Stomach (tissue), 8 donors: ENCODE measurements at regions not wholly inside any gene's neighbourhood (a gene's known extent, or its start where the extent isn't known, plus 50 kb on each side); places are given as distances from the start of the nearest gene placed in this dataset.

ENCODE experiments used
- DNase-seq, 2 donors: peaks; one replicate each; pipeline versions ENCODE4 v3.0.0 to v3.0.0-alpha.2; 2013 to 2019
- H3K27ac ChIP-seq, 5 donors: fragments of 200-600 bp in 4 of 5; sonication (generic) in 4 of 5; one replicate each; pipeline ENCODE4 v1.5.1; 2013 to 2019; ENCODE audit warnings: mild to moderate bottlenecking in 1 of 5, moderate library complexity in 1 of 5
- H3K27me3 ChIP-seq, 3 donors: fragments of 200-600 bp; sonication (generic); one replicate each; pipeline ENCODE4 v1.5.1; 2017 to 2019; ENCODE audit warnings: mixed run types in 1 of 3
- H3K36me3 ChIP-seq, 4 donors: fragments of 200-600 bp; sonication (generic); 1 replicate in 3 of 4; 2 replicates in 1 of 4; pipeline ENCODE4 v1.5.1; 2016 to 2019
- H3K4me1 ChIP-seq, 4 donors: fragments of 200-600 bp; sonication (generic); one replicate each; pipeline ENCODE4 v1.5.1; 2016 to 2019
- H3K4me3 ChIP-seq, 4 donors: fragments of 200-600 bp; sonication (generic) in 3 of 4; one replicate each; pipeline ENCODE4 v1.5.1; 2016 to 2019; ENCODE audit warnings: mild to moderate bottlenecking in 1 of 4
- H3K9me3 ChIP-seq, 4 donors: fragments of 200-600 bp; sonication (generic); one replicate each; pipeline ENCODE4 v1.5.1; 2016 to 2019
- CTCF ChIP-seq, 7 experiments: fragments of 450-650 bp in 4 of 7; fragments of 200-600 bp in 3 of 7; sonication (generic) in 3 of 7; IDR thresholded peaks; one replicate each; pipeline ENCODE4 v1.5.1; 2016 to 2019; ENCODE audit warnings: antibody characterized with exemption in 7 of 7, control low read depth in 2 of 7, mild to moderate bottlenecking in 1 of 7
- EP300 ChIP-seq: sonication (generic); formaldehyde crosslinking; IDR thresholded peaks from one replicate; pipeline ENCODE4 v1.6.1; 2017; ENCODE audit warnings: antibody characterized with exemption
- POLR2A ChIP-seq, 4 donors: fragments of 450-650 bp; IDR thresholded peaks; one replicate each; pipeline ENCODE4 v1.6.1; 2016; ENCODE audit warnings: antibody characterized with exemption in 4 of 4, control low read depth in 2 of 4, mild to moderate bottlenecking in 1 of 4, moderate library complexity in 1 of 4
- POLR2AphosphoS5 ChIP-seq, 3 donors: sonication (generic); formaldehyde crosslinking; IDR thresholded peaks; one replicate each; pipeline ENCODE4 v1.6.1; 2016; ENCODE audit warnings: antibody characterized with exemption in 3 of 3
- WGBS, 5 donors: extraction: QIAGEN DNeasy Blood & Tissue Kit in 3 of 5; methylation state at CpG; one replicate each; pipeline versions ENCODE4 v1.1.5 to v1.1.7; 2013 to 2018; 5-methylcytosine and 5-hydroxymethylcytosine counted together
- intact Hi-C: fragments of 100-400 bp; cut with DNase I; formaldehyde crosslinking; loops from one replicate; pipeline ENCODE4 v1.15.1; 2023; ENCODE audit warnings: low total_unique reads
- donor health status: healthy with polysubstance abuse.
- donor health status: Bipolar disorder and iron deficiency.
- donor health status: healthy.

GRCh38 chr7:347644-348479 is 57.9 kb downstream of the FOXL3 start:
- Histone ChIP-seq H3K36me3 (no peaks in the 10 kb centered on the region), H3K27me3 (no peaks in the 10 kb centered on the region), H3K4me1 (peaks cover 5 to 23% (median 16%) of the 10 kb centered on the region in 4 donors), H3K27ac (no peak overlapping the region), H3K9me3 (no peaks in the 10 kb centered on the region), H3K4me3 (no peak overlapping the region)
- intact Hi-C loops: no loop called here
- TF ChIP-seq EP300 (no peak), CTCF (IDR thresholded peaks at IDR 0.05) (no peak), POLR2AphosphoS5 (IDR thresholded peaks at IDR 0.05) (no peak), POLR2A (IDR thresholded peaks at IDR 0.05) (no peak)
- no peak for DNase-seq
- 89 to 95% (median 93%) methylated on average over 28 to 29 of the region's 29 CpGs for WGBS, 5 donors

- intact Hi-C loops: no loop called here
- H3K4me1 ChIP-seq: peaks cover 0 to 17% (median 10%) of the 10 kb centered on the region in 4 donors
- TF ChIP-seq POLR2A (IDR thresholded peaks at IDR 0.05): no peak
- TF ChIP-seq EP300: no peak
- TF ChIP-seq POLR2AphosphoS5 (IDR thresholded peaks at IDR 0.05): no peak
- no peak for TF ChIP-seq CTCF (IDR thresholded peaks at IDR 0.05)
- no peak for DNase-seq
- no peaks in the 10 kb centered on the region for H3K27me3 ChIP-seq
- no peaks in the 10 kb centered on the region for H3K36me3 ChIP-seq
- no peaks in the 10 kb centered on the region for H3K9me3 ChIP-seq
- H3K27ac ChIP-seq: no peak overlapping the region
- no peak overlapping the region for H3K4me3 ChIP-seq
- 76 to 86% (median 78%) methylated on average over 7 to 11 of the region's 11 CpGs for whole genome bisulfite sequencing, 5 donors
Measured at GRCh38 chr7:348480-348844, 58.5 kb downstream of the FOXL3 start.

GRCh38 chr7:348962-349743 is 59.2 kb downstream of the FOXL3 start:
- no peaks in the 10 kb centered on the region for H3K36me3 ChIP-seq
- DNase-seq: peak in 1 of 2 donors; percentile 75
- no peaks in the 10 kb centered on the region for H3K27me3 ChIP-seq
- intact Hi-C loops: no loop called here
- H3K4me1 ChIP-seq: peaks cover 0 to 11% (median 6%) of the 10 kb centered on the region in 4 donors
- no peak for TF ChIP-seq POLR2A (IDR thresholded peaks at IDR 0.05)
- no peak for TF ChIP-seq EP300
- TF ChIP-seq POLR2AphosphoS5 (IDR thresholded peaks at IDR 0.05): no peak
- no peak for TF ChIP-seq CTCF (IDR thresholded peaks at IDR 0.05)
- no peak overlapping the region for H3K4me3 ChIP-seq
- H3K9me3 ChIP-seq: no peaks in the 10 kb centered on the region
- no peak overlapping the region for H3K27ac ChIP-seq
- WGBS, 5 donors: 50 to 65% (median 52%) methylated on average over 28 to 34 of the region's 34 CpGs

- Histone ChIP-seq H3K9me3 (no peaks in the 10 kb centered on the region), H3K27ac (no peak overlapping the region), H3K36me3 (no peaks in the 10 kb centered on the region), H3K4me1 (peaks cover 0 to 11% (median 6%) of the 10 kb centered on the region in 4 donors), H3K4me3 (no peak overlapping the region), H3K27me3 (no peaks in the 10 kb centered on the region)
- intact Hi-C loops: no loop called here
- peak in 1 of 2 donors; percentile 67 for DNase-seq
- 59 to 80% (median 74%) methylated on average over 20 of the region's 20 CpGs for WGBS, 5 donors
- TF ChIP-seq CTCF (IDR thresholded peaks at IDR 0.05) (no peak), POLR2A (IDR thresholded peaks at IDR 0.05) (no peak), EP300 (no peak), POLR2AphosphoS5 (IDR thresholded peaks at IDR 0.05) (no peak)
Measured at GRCh38 chr7:351256-351655, 61.3 kb downstream of the FOXL3 start.
